Activated CD8-positive, alpha-beta T cell treated with anti-CD3 and anti-CD28 coated beads, Interleukin-2, amount 10 ng/mL, durations not matched to agents 7 days and 5 days (primary cell): ENCODE measurements at regions not wholly inside any gene's neighbourhood (a gene's known extent, or its start where the extent isn't known, plus 50 kb on each side); places are given as distances from the start of the nearest gene placed in this dataset.

Experiments used
- ATAC-seq: fragments of 150-1000 bp; cut with Tn5 transposase; one replicate; pipeline ENCODE4 v1.10.0; 2021; ENCODE audit warnings: moderate library complexity
- CTCF ChIA-PET: fragments of 350-600 bp; sonication (Branson Sonifier 250); formaldehyde crosslinking; loops from one replicate; lab custom pipeline; 2021; ENCODE audit warnings: antibody characterized with exemption; lab: Charles Lee
- POLR2A ChIA-PET: fragments of 350-600 bp; sonication (Branson Sonifier 250); formaldehyde crosslinking; loops from one replicate; lab custom pipeline; 2021; ENCODE audit warnings: antibody characterized with exemption; lab: Charles Lee
- DNase-seq: peaks from one replicate; pipeline ENCODE4 v3.0.0-alpha.2; 2020
- H3K27ac Mint-ChIP-seq: one replicate; pipeline ENCODE4 v1.8.0; 2021; ENCODE audit warnings: mild to moderate bottlenecking, mixed read lengths
- H3K27me3 Mint-ChIP-seq: one replicate; pipeline ENCODE4 v1.8.0; 2021; ENCODE audit warnings: low read depth, mixed read lengths
- H3K36me3 Mint-ChIP-seq: one replicate; pipeline ENCODE4 v1.8.0; 2021; ENCODE audit warnings: low read depth, mixed read lengths
- H3K4me1 Mint-ChIP-seq: one replicate; pipeline ENCODE4 v1.8.0; 2021; ENCODE audit warnings: low read depth, mixed read lengths
- H3K4me3 Mint-ChIP-seq: one replicate; pipeline ENCODE4 v1.8.0; 2021; ENCODE audit warnings: mild to moderate bottlenecking, mixed read lengths
- H3K9me3 Mint-ChIP-seq: one replicate; pipeline ENCODE4 v1.8.0; 2022; ENCODE audit warnings: mixed read lengths; ENCODE audit not compliant: insufficient read depth

- H3K36me3 Mint-ChIP-seq = no peaks in the 10 kb centered on the region
- peaks cover 6% of the 10 kb centered on the region for H3K27me3 Mint-ChIP-seq
- no peaks in the 10 kb centered on the region for H3K9me3 Mint-ChIP-seq
- H3K4me3 Mint-ChIP-seq = no peak overlapping the region
- no peaks in the 10 kb centered on the region for H3K4me1 Mint-ChIP-seq
- no peak overlapping the region for H3K27ac Mint-ChIP-seq
- POLR2A ChIA-PET = no interaction called here
- DNase-seq (no peak), ATAC-seq (no peak)
- CTCF ChIA-PET = no interaction called here
These were observed 434.2 kb upstream of the TPM1 start for GRCh38 chr15:62608369-62608768.

GRCh38 chr15:62610265-62610869 is 432.2 kb upstream of the TPM1 start:
- H3K4me1 Mint-ChIP-seq = no peaks in the 10 kb centered on the region
- H3K36me3 Mint-ChIP-seq = no peaks in the 10 kb centered on the region
- no peak overlapping the region for H3K27ac Mint-ChIP-seq
- ChIA-PET POLR2A (no interaction called here), CTCF (no interaction called here)
- H3K9me3 Mint-ChIP-seq = no peaks in the 10 kb centered on the region
- peaks cover 9% of the 10 kb centered on the region for H3K27me3 Mint-ChIP-seq
- no peak for DNase-seq
- H3K4me3 Mint-ChIP-seq = no peak overlapping the region
- ATAC-seq = no peak

- H3K4me1 Mint-ChIP-seq = no peaks in the 10 kb centered on the region
- H3K36me3 Mint-ChIP-seq = no peaks in the 10 kb centered on the region
- no peak overlapping the region for H3K4me3 Mint-ChIP-seq
- ATAC-seq (no peak), DNase-seq (no peak)
- peaks cover 9% of the 10 kb centered on the region for H3K27me3 Mint-ChIP-seq
- ChIA-PET CTCF (no interaction called here), POLR2A (no interaction called here)
- H3K27ac Mint-ChIP-seq = no peak overlapping the region
- no peaks in the 10 kb centered on the region for H3K9me3 Mint-ChIP-seq
These were observed 431.5 kb upstream of the TPM1 start for GRCh38 chr15:62611002-62611401.

- Mint-ChIP-seq H3K4me1 (no peaks in the 10 kb centered on the region), H3K27me3 (peaks cover 12% of the 10 kb centered on the region), H3K4me3 (no peak overlapping the region), H3K36me3 (no peaks in the 10 kb centered on the region), H3K27ac (no peak overlapping the region), H3K9me3 (no peaks in the 10 kb centered on the region)
- ChIA-PET POLR2A (no interaction called here), CTCF (no interaction called here)
- no peak for DNase-seq
- no peak for ATAC-seq
These were observed 430.3 kb upstream of the TPM1 start for GRCh38 chr15:62612183-62612733.

- CTCF ChIA-PET = no interaction called here
- Mint-ChIP-seq H3K27me3 (peaks cover 15% of the 10 kb centered on the region), H3K4me1 (no peaks in the 10 kb centered on the region), H3K36me3 (no peaks in the 10 kb centered on the region), H3K27ac (no peak overlapping the region), H3K4me3 (no peak overlapping the region), H3K9me3 (no peaks in the 10 kb centered on the region)
- no peak for DNase-seq
- ATAC-seq = no peak
- POLR2A ChIA-PET = no interaction called here
These were observed 429.8 kb upstream of the TPM1 start for GRCh38 chr15:62612771-62613170.

DNA sequence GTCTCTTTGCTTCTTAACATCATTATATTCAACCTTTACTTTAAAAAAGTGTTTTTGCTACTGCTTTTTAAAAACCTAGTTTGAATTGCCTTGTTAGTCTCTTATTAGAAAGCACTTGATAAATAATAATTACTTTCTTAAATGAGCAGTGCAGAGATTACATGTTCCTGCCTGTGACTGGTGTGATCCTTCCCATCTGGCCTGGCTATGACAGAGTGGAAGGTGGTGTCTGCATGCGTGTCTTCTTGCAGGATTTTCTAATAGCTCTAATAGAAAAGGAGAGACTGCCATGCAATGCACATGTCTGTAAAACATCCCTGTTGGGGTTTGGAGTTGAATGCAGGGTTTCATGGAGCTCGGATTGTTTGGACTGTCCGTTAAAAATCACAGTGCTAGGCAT is 425.8 kb upstream of the TPM1 start:
- peaks cover 13% of the 10 kb centered on the region for H3K27me3 Mint-ChIP-seq
- no peak for DNase-seq
- POLR2A ChIA-PET = no interaction called here

DNA sequence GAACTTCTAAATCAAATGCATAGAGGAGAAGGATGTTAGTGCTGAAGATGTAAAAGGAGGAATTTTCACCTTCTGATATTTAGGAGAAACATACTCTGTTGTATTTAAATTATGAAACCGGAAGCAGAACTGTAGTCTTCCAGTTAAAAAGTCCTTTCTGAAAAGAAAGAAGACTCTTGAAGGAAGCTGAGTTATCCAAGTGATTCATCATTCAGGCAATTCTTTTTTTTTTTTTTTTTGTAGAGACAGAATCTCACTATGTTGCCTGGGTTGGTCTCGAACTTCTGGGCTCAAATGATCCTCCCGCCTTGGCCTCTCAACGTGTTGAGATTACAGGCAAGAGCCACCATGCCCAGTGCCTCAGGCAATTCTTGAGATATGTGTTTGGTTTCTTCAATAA is 424.8 kb upstream of the TPM1 start:
- Mint-ChIP-seq H3K27ac (no peak overlapping the region), H3K27me3 (peaks cover 13% of the 10 kb centered on the region), H3K4me3 (no peak overlapping the region), H3K36me3 (no peaks in the 10 kb centered on the region), H3K4me1 (no peaks in the 10 kb centered on the region), H3K9me3 (no peaks in the 10 kb centered on the region)
- ChIA-PET POLR2A (no interaction called here), CTCF (no interaction called here)
- ATAC-seq = no peak
- DNase-seq = no peak

More for the DNA sequence above, 425.8 kb upstream of the TPM1 start:
- H3K4me3 Mint-ChIP-seq = no peak overlapping the region
- no peaks in the 10 kb centered on the region for H3K9me3 Mint-ChIP-seq
- H3K4me1 Mint-ChIP-seq = no peaks in the 10 kb centered on the region
- ATAC-seq = no peak
- CTCF ChIA-PET = no interaction called here
- no peaks in the 10 kb centered on the region for H3K36me3 Mint-ChIP-seq
- no peak overlapping the region for H3K27ac Mint-ChIP-seq

DNA sequence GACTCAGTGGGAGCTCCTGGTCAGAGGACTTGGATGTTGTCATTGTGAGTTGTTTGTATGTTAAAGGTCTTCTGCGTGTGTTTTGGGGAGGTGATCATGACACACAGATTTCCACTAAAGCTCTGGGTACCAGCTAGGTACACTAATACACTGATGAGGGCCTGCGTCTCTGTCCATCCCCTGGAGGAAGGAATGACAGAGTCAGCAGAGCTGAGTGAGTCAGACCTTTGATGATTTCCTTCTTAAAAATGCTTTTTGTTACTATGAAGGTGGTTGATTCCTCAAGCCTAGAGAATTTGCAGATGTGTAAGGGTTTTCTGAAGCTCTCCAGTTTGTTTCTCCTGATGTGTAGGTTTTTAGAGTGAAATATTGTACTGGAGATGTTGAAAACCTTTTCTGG is 424.1 kb upstream of the TPM1 start:
- CTCF ChIA-PET = no interaction called here
- ATAC-seq (no peak), DNase-seq (no peak)
- Mint-ChIP-seq H3K4me1 (no peaks in the 10 kb centered on the region), H3K27ac (no peak overlapping the region), H3K9me3 (no peaks in the 10 kb centered on the region), H3K4me3 (no peak overlapping the region), H3K27me3 (peaks cover 13% of the 10 kb centered on the region), H3K36me3 (no peaks in the 10 kb centered on the region)
- POLR2A ChIA-PET = no interaction called here

- Mint-ChIP-seq H3K4me1 (no peaks in the 10 kb centered on the region), H3K4me3 (no peak overlapping the region), H3K27me3 (peaks cover 13% of the 10 kb centered on the region), H3K36me3 (no peaks in the 10 kb centered on the region), H3K27ac (no peak overlapping the region), H3K9me3 (no peaks in the 10 kb centered on the region)
- no peak for DNase-seq
- CTCF ChIA-PET = no interaction called here
- ATAC-seq = no peak
- POLR2A ChIA-PET = no interaction called here
These were observed 423.6 kb upstream of the TPM1 start for GRCh38 chr15:62618846-62619504.

DNA sequence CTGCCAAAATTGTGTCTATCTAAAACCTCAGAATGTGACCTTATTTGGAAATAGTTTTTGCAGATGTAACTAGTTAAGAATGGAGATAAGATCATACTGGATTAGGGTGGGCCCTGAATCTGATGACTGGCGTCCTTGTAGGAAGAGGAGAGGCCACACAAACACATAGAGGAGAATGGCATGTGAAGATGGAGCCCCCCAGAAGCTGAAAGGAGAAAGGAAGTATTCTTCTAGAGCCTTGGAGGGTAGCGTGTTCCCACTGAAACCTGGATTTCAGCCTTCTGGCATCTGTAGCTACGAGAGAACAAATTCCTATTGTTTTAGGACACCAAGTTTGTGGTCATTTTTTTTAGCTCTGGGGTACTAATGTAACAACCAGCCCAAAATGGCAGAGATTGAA is 423.0 kb upstream of the TPM1 start:
- POLR2A ChIA-PET = no interaction called here

GRCh38 chr15:62622775-62623174 is 419.8 kb upstream of the TPM1 start:
- CTCF ChIA-PET = interaction anchor here (1.3 kb wide), 1 partner anchor 55 kb away, joined by 3 read pairs; no protein-coding TSS in a partner anchor
- peaks cover 4% of the 10 kb centered on the region for H3K27me3 Mint-ChIP-seq
- H3K4me1 Mint-ChIP-seq = peaks cover 3% of the 10 kb centered on the region
- H3K36me3 Mint-ChIP-seq = no peaks in the 10 kb centered on the region
- POLR2A ChIA-PET = no interaction called here
- H3K4me3 Mint-ChIP-seq = no peak overlapping the region
- H3K9me3 Mint-ChIP-seq = no peaks in the 10 kb centered on the region
- DNase-seq (no peak), ATAC-seq (no peak)
- no peak overlapping the region for H3K27ac Mint-ChIP-seq

More for the DNA sequence above, 423.0 kb upstream of the TPM1 start:
- Mint-ChIP-seq H3K4me3 (no peak overlapping the region), H3K27me3 (peaks cover 13% of the 10 kb centered on the region), H3K27ac (no peak overlapping the region), H3K4me1 (no peaks in the 10 kb centered on the region), H3K9me3 (no peaks in the 10 kb centered on the region), H3K36me3 (no peaks in the 10 kb centered on the region)
- ATAC-seq (no peak), DNase-seq (no peak)
- CTCF ChIA-PET = no interaction called here

- H3K27ac Mint-ChIP-seq = no peak overlapping the region
- H3K9me3 Mint-ChIP-seq = no peaks in the 10 kb centered on the region
- no peak for DNase-seq
- H3K27me3 Mint-ChIP-seq = peaks cover 3% of the 10 kb centered on the region
- ChIA-PET POLR2A (no interaction called here), CTCF (no interaction called here)
- no peaks in the 10 kb centered on the region for H3K36me3 Mint-ChIP-seq
- ATAC-seq = no peak
- peaks cover 3% of the 10 kb centered on the region for H3K4me1 Mint-ChIP-seq
- peak overlapping the region; percentile 12 for H3K4me3 Mint-ChIP-seq
These were observed 417.8 kb upstream of the TPM1 start for GRCh38 chr15:62624547-62625378.
